ENCODE measurements at regions not wholly inside any gene's neighbourhood (a gene's known extent, or its start where the extent isn't known, plus 50 kb on each side); places are given as distances from the start of the nearest gene placed in this dataset.

DNA sequence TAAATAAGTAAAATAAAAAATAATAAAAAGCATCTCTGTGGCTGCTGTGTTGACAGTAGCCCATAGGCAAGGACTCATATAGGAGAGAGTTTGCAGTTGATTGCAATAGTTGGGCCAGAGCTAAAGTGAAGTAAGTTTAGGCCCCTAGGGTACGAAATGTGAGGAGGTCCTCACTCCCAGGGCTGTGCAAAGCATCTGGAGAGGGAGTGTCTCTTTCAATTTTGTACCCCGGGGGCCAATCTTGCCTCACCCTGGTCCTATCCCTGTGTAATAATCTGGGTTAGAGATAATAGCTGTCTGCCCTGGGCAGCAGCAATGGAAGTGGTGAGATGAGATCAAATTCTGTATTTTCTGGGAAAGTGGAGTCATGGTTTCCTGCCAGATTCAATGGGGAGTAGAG is 365.7 kb downstream of the GATA3 start:
- TF ChIP-seq, protein P1, sequence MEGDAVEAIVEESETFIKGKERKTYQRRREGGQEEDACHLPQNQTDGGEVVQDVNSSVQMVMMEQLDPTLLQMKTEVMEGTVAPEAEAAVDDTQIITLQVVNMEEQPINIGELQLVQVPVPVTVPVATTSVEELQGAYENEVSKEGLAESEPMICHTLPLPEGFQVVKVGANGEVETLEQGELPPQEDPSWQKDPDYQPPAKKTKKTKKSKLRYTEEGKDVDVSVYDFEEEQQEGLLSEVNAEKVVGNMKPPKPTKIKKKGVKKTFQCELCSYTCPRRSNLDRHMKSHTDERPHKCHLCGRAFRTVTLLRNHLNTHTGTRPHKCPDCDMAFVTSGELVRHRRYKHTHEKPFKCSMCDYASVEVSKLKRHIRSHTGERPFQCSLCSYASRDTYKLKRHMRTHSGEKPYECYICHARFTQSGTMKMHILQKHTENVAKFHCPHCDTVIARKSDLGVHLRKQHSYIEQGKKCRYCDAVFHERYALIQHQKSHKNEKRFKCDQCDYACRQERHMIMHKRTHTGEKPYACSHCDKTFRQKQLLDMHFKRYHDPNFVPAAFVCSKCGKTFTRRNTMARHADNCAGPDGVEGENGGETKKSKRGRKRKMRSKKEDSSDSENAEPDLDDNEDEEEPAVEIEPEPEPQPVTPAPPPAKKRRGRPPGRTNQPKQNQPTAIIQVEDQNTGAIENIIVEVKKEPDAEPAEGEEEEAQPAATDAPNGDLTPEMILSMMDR (IDR thresholded peaks at IDR 0.05; ENCODE audit: low read depth, low read length, poor library complexity, severe bottlenecking) = no peak
- TF ChIP-seq EZH2phosphoT487 (IDR thresholded peaks at IDR 0.05; ENCODE audit: borderline replicate concordance, low read length) = no peak

Data from DOHH2 (cell line).